Stimulated activated CD8-positive, alpha-beta memory T cell treated with anti-CD3 and anti-CD28 coated beads, Interleukin-7, amount 100 ng/mL, for 24 hours (primary cell): ENCODE measurements at regions not wholly inside any gene's neighbourhood (a gene's known extent, or its start where the extent isn't known, plus 50 kb on each side); places are given as distances from the start of the nearest gene placed in this dataset.

Experiments used
- DNase-seq: peaks from one replicate; pipeline ENCODE4 v3.0.0-alpha.2; 2020; ENCODE audit warnings: low read depth

DNA sequence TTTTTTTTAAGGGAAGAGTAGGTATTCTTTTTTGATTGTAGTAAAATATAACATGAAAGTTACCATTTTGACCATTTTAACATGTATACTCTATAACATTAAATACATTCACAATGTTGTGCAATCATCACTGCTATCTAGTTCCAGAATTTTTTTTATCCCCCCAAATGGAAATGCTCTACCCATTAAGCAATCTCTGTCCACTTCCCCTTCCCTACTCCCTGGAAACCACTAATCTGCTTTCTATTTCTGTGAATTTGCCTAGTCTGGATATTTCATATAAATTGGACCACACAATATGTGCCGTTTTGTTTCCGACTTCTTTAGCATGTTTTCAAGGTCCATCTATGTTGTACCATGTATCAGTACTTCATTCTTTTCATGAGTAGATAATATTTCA is 429.5 kb downstream of the TLE1 start:
- DNase-seq = no peak

DNA sequence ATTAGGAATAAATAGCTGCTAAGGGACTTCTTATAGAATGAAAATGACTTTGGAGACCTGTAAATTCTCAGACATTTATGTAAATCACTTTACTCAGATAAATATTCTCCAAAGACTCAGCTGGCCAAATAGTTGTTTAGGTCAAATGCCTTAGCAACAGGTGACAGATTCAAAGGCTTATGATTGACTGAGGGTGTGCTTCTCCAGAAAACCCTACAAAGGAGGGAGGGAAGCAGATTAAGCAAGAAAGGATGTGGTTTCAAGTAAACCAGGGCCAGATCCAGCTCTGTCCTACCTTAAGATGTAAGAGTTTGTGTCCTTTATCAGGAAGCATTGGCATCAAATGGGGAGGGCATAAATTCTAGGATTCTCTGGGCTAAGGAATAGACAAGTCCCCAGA is 433.0 kb downstream of the TLE1 start:
- no peak for DNase-seq

DNA sequence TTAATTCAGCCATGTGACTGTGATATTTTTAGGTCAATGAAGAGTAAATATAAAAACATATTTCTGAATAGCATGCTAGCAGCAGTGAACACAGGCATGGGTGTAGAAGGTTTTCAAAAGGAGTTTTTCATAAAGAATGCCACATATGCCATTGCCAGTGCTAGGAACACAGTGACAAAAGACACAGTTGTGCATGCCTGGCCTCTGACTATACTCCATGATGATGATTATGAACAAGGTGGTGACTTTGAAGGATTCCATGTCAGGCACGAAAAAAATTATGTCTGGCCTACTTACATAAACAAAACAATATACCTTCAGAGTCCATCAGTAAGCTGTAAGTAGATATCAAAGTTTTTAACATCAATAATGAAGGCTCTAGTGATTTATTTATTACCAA is 438.7 kb downstream of the TLE1 start:
- no peak for DNase-seq

DNA sequence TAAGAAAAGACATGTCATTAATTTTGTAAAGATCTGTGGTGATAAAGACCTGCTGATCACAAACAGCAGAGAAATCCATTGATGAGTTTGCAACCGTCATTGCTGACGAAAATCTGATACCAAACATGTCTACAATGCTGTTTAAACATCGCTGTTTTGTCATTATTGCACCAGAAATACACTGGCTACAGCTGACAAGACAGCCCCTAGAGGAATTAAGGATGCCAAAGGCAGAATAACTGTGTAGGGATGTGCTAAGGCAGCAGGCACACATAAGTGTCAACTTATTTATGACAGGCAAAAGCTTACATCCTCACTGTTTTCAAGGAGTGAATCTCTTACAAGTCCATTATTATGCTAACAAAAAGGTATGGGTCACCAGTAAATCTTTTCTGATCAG is 439.3 kb downstream of the TLE1 start:
- no peak for DNase-seq

DNA sequence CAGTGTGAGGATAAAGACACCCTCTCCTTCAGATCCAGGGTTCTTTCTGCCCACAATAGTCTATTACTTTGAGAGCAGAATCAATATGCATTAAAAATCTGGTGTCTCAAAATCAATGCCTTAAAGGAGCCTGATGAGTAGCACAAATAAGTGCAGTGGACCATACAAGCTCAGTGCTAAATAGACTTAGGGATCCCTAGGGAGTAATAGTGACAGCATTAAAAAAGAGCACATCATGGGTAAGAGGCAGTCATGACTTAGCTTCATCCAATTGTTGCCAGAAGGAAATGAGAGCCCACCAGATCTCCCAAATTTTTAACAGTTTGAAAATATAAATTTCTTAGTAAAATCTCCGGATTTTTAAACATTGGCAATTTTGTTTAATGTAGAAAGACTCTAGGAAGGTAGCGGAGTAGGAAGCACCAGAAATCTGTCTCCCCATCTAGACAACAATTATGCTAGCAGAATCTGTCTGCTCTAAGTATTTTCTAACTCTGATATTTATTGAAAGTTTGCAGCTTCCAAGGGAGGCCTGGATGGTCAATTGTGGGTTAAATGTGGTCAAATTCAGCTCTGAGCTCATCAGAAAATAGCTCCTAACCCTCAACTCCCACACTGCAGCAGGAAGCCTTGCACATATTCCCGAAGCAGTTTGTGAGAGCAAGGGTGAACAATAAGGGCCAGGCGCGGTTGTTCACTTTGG is 443.9 kb downstream of the TLE1 start:
- DNase-seq = no peak

DNA sequence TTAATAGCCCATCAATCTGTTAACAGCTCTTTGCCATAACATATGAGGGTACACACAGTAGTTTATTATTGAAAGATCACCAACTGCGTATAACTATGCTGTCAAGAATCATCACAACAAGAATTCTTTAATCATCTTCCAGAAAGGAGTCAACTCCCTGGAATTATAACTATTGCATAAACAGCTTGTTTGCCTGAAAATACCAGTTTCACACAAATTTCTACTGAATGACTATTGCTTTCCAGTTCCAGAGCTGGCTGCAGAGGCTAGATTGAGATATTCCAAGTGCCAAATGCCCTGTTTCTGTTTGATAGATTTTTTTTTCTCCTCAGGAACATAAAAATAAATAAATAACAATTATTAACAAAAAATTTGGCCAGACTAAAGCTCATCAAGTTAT is 444.7 kb downstream of the TLE1 start:
- DNase-seq = no peak

DNA sequence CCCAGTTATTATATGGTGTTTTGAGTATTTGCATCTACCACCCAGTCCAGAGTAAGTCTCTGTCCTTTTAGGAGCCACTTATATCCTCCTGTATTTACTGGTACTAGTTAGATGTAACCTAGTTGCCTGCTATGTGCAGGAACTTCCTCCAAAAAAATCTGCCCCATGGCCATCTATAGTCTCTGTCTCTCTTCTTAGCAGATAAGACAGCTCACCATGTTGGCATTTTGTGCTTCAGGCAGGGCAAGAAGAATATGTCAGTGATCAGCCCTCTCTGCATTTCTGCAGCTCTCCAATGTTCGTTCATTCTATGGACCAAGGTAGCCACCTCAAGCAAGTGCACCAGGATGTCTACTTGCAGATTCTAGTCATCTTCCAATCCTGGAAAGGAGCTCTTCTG is 446.5 kb downstream of the TLE1 start:
- no peak for DNase-seq

DNA sequence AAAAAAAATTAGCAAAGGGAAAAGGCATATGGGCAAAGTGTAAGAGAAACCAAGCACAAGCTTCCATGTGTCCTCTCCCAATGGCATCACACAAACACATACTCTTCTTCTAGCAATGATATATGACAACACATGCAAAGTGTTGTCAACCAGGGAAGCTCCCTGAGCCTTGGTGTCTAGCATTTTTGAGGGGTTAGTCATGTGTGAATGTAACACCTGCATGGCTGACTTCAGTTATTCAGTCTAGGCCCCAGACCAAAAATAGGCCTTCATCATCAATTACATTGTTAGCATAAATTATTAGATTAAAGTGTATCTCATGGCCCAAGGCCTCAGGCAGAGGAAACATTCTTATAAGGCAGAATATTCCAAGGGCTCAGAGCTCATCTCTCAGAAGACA is 450.0 kb downstream of the TLE1 start:
- DNase-seq = no peak

DNA sequence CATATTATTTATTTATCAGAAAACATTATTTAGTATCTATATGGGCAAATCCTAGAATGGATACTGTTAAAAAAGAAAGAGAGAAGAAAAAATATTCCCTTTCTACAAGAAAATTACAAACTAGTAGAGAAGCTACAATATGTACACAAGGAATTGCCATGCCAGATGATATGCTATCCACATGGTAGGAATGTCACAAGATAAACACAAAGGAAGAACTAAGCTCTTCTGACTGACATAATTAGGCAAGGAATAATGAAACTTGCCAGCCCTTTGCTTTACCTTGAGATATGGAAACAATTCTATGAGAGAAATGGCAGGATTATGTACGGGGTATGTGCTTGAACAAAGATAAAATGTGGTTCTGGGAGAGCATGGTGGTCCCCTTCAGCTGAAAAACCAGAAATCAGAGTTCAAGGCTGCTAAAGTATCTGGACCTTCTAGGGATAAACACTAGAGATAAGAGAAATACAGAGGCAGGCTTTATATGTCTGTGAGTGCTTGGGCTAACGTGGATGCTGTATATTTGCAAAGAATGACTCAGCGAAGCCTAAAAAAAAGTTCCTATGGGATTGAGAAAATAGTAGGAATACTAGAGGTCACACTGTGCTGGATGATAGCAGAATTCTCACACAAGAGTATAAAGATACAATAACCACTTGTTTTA is 451.6 kb downstream of the TLE1 start:
- DNase-seq = no peak

DNA sequence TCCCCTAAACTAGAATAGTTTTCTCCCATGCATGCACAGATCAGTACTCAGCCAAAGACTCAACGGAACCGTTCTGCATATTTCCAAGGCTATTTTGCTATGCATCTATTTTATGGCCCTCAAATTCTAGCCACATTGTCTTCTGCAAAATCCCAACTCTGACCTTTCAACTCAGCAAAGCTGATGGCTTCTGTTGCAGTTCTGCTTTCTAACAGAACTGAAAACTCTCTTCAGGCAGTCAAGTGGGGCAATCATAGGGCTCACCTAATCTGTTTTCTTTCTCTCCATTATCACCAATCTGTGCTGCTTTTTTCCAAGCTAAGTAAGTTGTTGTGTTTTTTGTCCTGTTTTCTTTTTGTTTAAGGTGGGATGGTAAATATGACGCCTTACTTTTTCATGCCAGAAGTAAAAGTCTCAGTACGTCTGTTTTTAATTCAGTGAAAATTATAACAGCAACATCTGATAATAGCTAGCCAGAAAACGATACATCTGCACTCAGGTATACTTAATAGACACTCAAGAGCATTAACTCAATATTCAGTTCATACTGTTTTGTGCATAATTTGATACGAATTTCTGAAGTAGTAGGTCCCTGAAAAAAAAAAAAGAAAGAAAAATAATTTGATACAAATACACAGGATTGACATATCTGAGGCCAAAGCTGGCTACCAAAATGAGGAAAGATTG is 454.3 kb downstream of the TLE1 start:
- no peak for DNase-seq

DNA sequence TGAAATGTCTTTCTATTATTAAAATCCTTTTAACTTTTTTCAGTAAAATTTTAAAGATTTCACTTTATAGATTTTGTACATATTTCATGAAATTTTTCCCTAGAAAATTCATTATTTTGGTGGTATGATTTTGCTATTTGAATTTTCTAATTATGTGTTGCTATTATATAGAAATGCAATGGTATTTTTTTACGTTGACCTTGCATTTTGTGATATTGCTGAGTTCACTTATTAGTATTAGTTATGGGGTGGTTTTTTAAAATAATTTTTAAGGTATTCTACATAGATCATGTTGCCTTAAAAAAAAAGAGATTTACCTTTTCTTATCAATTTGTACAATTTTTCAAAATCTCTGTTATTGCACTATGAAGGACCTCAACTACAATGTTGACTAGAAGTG is 458.3 kb downstream of the TLE1 start:
- no peak for DNase-seq

DNA sequence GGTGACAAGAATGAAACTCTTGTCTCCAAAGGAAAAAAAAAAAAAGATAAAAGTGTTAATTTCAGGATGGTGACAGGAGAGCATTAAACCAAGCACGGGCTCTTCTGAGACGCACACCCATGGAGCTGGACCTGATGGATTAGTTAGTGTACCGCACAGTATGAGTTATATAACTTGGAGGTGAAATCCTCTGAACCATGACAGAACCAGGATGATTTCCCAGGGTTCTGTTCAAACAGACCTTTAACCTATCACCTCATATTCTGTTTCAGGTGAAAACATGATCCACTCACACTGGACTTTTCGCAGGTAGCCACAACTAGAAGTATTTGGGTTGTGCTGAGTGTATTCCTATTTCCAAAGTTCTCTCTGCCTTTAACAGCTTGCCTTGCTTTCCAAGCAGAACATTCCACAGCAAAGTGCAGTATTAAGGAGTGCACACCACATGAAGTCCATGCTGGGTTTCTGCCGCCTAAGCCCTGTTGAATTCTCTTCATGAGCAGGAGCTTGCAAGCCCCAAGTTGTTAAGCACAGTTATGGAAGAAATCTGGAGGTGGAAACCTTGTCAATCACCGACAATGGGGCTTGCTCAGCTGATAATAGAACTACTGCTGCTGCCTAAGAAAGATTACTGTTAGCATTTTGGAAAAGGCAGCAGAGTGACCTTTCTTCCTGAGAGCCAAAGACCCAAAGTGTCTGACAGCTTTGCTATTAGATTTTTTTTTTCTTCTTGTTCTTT is 461.7 kb downstream of the TLE1 start:
- DNase-seq = no peak

DNA sequence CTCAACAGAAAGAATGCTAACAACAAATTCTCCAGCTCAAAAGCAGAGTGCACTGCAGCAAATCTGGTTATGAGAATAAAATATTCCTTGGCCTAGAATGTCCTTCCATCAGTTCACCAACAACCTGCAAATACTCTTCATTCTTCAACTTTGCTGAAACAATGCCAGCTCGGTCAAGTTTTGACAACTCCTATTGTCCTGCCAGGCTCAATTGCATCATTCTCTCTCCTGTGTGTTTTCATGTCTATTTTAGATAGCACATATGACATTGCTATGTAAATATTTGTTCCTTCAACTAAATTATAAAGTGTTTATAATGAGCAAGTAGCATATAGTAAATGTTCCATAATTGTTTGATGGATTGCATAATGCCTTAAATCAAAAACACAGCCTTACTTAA is 463.8 kb downstream of the TLE1 start:
- no peak for DNase-seq

DNA sequence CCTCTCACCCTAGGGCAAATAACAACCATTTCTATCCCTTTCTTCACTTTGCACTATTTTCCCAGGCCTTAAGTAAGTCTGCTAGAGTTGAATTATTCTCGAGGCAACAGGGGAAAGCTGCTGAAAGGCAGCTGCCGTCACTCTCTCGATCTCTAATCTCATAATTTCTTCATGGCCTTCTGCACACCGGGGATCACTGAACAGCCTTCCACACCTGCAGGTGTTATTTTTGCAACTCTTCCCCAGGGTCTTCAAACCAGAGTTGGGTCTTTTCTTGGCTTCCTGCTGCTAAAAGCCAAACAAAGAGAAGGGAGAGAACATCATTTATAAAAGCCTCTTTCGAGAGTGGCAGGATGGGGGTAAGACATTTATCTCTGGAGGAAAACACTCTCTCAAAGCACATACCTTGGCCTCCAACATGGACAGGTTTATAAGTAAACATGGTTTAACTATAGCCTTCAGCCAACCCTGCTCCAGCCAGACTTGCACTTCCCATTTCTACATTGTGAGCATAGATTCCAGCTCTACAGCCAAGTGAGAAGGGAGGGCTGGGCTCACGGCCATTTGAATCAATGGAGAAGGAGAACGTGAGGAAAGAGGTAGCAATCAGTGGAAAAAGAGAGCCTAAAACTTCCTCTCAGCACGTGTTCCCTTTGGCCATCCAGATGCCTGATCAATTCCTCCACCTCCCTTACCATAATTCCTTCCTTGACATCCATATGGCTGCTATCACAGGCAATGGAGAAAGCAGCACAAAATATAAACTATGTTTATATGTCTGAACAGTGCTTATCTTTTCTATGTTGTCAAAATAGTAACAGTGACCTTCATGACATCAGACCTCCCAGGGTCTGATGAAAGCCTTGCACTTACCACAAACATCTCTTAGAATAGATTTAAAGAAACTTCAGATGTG is 464.9 kb downstream of the TLE1 start:
- DNase-seq = no peak

DNA sequence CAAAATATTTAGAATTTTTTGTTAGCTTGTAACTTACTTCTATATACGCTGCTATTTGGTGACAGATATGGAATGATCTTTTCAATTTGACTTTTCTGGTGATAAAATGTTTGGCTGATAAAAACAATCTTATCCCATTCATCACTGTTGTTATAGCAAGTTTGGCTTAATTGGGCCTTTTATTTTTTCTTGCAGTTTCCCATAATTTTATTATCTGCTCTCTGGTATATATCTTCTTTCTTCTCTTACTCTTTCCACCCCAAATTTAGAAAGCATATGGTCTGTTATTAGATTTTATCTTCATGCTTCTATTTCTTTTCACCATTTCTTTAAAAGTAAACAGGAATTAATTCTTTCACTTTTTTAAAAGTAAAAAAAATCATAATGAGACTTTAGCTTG is 474.4 kb downstream of the TLE1 start:
- DNase-seq = no peak

DNA sequence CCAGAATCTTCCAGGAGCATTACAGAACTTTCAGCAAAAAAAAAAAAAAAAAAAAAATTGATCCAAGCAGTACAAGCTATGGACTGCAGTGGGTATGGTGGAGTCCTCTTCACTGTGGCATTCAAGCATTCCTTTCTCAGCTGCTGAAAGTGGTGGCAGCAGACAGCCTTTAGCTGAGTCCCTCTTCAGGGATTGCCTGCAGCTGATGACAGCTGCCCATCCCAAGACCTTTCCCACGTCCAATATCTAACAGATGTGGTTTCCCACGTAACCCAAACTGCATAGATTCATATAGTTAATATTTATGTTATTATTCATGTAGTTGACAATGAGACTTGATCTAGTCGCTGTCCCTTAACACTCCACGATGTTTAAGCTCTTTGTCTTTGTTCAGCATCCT is 475.9 kb downstream of the TLE1 start:
- DNase-seq = no peak

DNA sequence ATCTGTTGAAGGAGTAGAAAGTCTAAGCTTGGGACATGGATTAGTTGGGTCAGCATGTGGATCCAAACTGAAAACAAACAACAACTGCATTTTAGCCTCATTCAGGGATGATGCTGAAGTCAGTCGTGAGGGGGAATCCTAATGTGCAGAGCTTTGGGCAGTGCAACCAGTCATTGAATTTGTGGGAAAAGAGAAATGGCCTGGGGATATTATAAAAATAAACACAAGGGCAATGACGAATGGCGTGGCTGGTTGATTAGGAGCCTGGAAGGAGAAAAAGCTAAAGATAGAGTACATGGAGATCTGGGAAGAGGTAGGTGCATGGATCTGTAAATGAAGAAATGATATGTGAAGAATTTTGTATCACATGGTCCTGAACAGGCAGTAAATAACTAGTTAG is 477.6 kb downstream of the TLE1 start:
- DNase-seq = no peak

DNA sequence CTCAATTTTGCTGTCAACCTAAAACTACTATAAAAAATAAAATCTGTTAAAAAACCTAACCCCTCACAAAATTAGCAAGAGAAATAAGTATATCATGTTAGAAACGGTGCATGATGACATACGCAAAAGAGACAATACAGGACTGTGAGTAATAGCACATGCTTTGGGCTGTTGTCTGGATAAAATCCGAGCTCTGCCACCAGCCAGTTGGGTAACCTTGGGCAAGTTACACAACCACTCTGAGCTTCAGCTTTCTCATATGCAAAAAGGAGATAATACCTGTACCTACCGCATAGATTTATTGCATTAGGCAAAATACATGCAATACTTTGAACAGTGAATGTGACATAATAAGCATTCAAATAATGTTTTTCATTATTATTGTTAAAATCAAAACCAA is 481.7 kb downstream of the TLE1 start:
- DNase-seq = no peak

DNA sequence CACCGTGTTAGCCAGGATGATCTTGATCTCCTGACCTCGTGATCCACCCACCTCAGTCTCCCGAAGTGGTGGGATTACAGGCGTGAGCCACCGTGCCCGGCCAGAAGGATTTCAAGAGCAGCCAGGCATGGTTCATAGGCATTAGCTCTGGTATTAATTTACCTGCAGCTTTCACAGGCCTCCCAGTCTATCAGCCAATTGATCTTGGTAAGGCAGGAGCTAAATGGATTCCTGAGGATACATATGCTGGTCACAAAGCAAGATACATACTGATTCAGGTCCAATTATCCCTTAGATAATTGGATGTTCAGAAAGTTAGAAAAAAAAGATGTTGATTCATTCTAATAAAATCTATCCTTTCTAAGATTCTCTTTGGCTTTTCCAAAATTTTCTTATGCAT is 487.1 kb downstream of the TLE1 start:
- DNase-seq = no peak

DNA sequence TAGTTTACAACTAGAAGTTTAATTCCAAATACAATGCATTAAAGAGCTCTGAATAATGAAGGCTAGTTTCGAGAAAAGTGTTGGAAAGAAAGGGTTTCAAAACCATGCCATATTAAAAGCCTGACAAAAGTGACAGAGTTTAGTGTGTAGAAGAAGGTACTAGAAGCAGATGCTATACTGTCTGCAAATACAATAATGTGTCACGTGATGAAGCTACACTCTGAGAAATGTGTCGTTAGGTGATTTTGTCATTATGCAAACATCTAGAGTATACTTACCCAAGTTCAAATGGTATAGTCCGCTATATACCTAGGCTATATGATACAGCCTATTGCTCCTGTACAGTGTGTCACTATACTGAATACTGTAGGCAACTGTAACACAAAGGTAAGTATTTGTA is 494.1 kb downstream of the TLE1 start:
- no peak for DNase-seq

DNA sequence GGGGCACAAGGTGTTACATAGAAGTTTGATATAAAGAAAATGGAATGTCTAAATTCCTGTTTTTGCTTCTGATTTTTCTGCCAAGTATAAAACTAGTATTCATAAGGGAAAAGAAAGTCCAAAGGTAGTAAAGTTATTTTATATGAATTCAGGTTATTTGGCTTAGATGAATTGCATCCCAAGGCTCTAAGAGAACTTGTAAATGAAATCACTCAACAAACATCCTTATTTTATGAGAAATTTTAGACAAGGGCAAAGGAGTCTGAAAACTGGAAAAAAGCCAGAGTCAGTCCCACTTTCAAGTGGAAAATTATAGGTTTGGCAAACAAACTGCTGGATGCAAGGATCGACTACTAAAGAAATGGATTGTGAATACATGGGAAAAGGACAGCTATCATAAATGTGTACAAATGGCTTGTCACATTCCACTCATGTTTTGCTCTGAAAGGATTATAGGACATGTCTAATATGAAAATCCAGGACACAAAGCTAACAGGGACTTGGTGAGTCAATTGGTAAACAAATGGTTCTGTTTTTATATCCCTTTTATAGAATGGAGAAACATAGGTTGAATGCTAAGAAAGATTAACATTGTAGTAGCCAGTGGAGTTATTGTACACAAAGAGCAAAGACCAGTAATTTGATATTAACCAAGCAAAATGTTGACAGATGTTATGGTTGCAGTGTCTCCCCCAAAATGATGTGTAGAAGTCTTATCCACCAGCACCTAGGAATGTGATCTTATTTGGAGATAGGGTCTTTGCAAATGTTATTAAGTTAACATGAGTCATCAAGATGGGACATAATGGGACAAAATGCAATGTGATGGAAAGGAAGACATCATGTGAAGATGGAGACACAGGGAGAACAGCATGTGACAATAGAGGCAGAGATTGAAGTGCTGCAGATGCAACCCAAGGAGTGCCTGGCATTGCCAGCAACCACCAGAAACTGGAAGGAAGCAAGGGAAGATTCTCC is 495.7 kb downstream of the TLE1 start:
- no peak for DNase-seq
